Hepatocyte (in vitro differentiated cells): ENCODE measurements at regions not wholly inside any gene's neighbourhood (a gene's known extent, or its start where the extent isn't known, plus 50 kb on each side); places are given as distances from the start of the nearest gene placed in this dataset.

Experiments
- CTCF ChIP-seq: fragments of 200-600 bp; sonication (generic); IDR thresholded peaks from 2 replicates; pipeline ENCODE4 v1.5.1; 2016; ENCODE audit warnings: antibody characterized with exemption, mild to moderate bottlenecking; ENCODE audit not compliant: poor library complexity
- EZH2 ChIP-seq: fragments of 200-600 bp; sonication (generic); IDR thresholded peaks from 2 replicates; pipeline ENCODE4 v1.6.1; 2016; ENCODE audit warnings: antibody characterized with exemption, mild to moderate bottlenecking, borderline replicate concordance

GRCh38 chr12:124451637-124452243, 115.7 kb downstream of the NCOR2 start:
- TF ChIP-seq CTCF (no peak), EZH2 (no peak)
